ENCODE measurements at regions not wholly inside any gene's neighbourhood (a gene's known extent, or its start where the extent isn't known, plus 50 kb on each side); places are given as distances from the start of the nearest gene placed in this dataset.

GRCh38 chr3:181410870-181411269 is 300.9 kb upstream of the SOX2 start:
- WGBS, 2 donors, result 92 to 95% methylated on average over 4 of the region's 4 CpGs
- no peak for ATAC-seq (ENCODE audit: low FRiP score in 2 of 2)

GRCh38 chr3:181403876-181404660 is 307.7 kb upstream of the SOX2 start:
- Histone ChIP-seq H3K4me3 (no peak overlapping the region), H3K36me3 (no peaks in the 10 kb centered on the region), H3K27me3 (no peaks in the 10 kb centered on the region), H3K4me1 (no peaks in the 10 kb centered on the region), H3K27ac (no peak overlapping the region), H3K9me3 (no peaks in the 10 kb centered on the region)
- no peak for TF ChIP-seq CTCF (IDR thresholded peaks at IDR 0.05)
- TF ChIP-seq POLR2AphosphoS5 (IDR thresholded peaks at IDR 0.05), result no peak
- no peak for TF ChIP-seq EP300 (IDR thresholded peaks at IDR 0.05)
- TF ChIP-seq POLR2A (IDR thresholded peaks at IDR 0.05), result no peak
- DNase-seq, result no peak
- ATAC-seq (ENCODE audit: low FRiP score in 2 of 2), result peak in 1 of 2 donors; percentile 72
- 63 to 67% methylated on average over 8 of the region's 8 CpGs for WGBS, 2 donors

More at GRCh38 chr3:181410870-181411269, 300.9 kb upstream of the SOX2 start:
- TF ChIP-seq EP300 (IDR thresholded peaks at IDR 0.05) (no peak), POLR2A (IDR thresholded peaks at IDR 0.05) (no peak), POLR2AphosphoS5 (IDR thresholded peaks at IDR 0.05) (no peak), CTCF (IDR thresholded peaks at IDR 0.05) (no peak)
- Histone ChIP-seq H3K4me1 (no peaks in the 10 kb centered on the region), H3K36me3 (no peaks in the 10 kb centered on the region), H3K27ac (no peak overlapping the region), H3K4me3 (no peak overlapping the region), H3K27me3 (no peaks in the 10 kb centered on the region), H3K9me3 (no peaks in the 10 kb centered on the region)
- no peak for DNase-seq

DNA sequence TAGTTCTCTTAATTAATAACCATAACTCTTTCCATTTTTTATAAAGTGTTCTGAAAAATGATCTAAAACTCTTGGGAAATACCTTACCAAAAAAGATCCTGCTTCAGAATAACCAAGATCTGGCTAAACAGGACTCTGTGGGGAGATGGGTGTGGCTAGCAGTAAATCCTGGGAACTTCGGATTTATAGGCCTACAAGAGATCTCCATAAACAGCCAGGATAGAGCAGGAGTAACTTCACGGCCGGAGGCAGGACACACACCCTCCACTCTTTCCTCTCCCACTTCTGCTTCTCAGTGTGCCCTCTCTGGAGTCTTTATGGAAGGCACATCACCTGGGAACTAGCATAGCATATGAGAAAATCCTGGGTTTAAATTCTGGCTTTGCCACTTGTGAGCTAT is 309.4 kb upstream of the SOX2 start:
- ATAC-seq (ENCODE audit: low FRiP score in 2 of 2), result no peak
- Histone ChIP-seq H3K27ac (no peak overlapping the region), H3K4me3 (no peak overlapping the region), H3K9me3 (no peaks in the 10 kb centered on the region), H3K4me1 (no peaks in the 10 kb centered on the region), H3K27me3 (no peaks in the 10 kb centered on the region), H3K36me3 (no peaks in the 10 kb centered on the region)
- WGBS, 2 donors, result 60 to 71% methylated on average over 3 of the region's 3 CpGs
- DNase-seq, result no peak
- TF ChIP-seq POLR2AphosphoS5 (IDR thresholded peaks at IDR 0.05), result no peak
- no peak for TF ChIP-seq CTCF (IDR thresholded peaks at IDR 0.05)
- TF ChIP-seq POLR2A (IDR thresholded peaks at IDR 0.05), result no peak
- no peak for TF ChIP-seq EP300 (IDR thresholded peaks at IDR 0.05)

GRCh38 chr3:181384970-181385369 is 326.8 kb upstream of the SOX2 start:
- DNase-seq, result no peak
- Histone ChIP-seq H3K27ac (no peak overlapping the region), H3K4me1 (no peaks in the 10 kb centered on the region), H3K9me3 (no peaks in the 10 kb centered on the region), H3K36me3 (no peaks in the 10 kb centered on the region), H3K4me3 (no peak overlapping the region), H3K27me3 (no peaks in the 10 kb centered on the region)
- peak in 1 of 2 donors; percentile 44 for ATAC-seq (ENCODE audit: low FRiP score in 2 of 2)
- no peak for TF ChIP-seq CTCF (IDR thresholded peaks at IDR 0.05)
- no peak for TF ChIP-seq POLR2AphosphoS5 (IDR thresholded peaks at IDR 0.05)
- TF ChIP-seq EP300 (IDR thresholded peaks at IDR 0.05), result no peak
- TF ChIP-seq POLR2A (IDR thresholded peaks at IDR 0.05), result no peak

- H3K27ac ChIP-seq, result no peak overlapping the region
- no peaks in the 10 kb centered on the region for H3K36me3 ChIP-seq
- TF ChIP-seq EP300 (IDR thresholded peaks at IDR 0.05) (no peak), POLR2AphosphoS5 (IDR thresholded peaks at IDR 0.05) (no peak), CTCF (IDR thresholded peaks at IDR 0.05) (no peak), POLR2A (IDR thresholded peaks at IDR 0.05) (no peak)
- ATAC-seq (ENCODE audit: low FRiP score in 2 of 2) (no peak), DNase-seq (no peak)
- H3K9me3 ChIP-seq, result no peaks in the 10 kb centered on the region
- no peaks in the 10 kb centered on the region for H3K27me3 ChIP-seq
- H3K4me3 ChIP-seq, result no peak overlapping the region
- H3K4me1 ChIP-seq, result no peaks in the 10 kb centered on the region
Observed at GRCh38 chr3:181383760-181384159, 328.0 kb upstream of the SOX2 start.

Data from upper lobe of left lung (tissue), 6 donors.